HS-5 (cell line): ENCODE measurements at regions not wholly inside any gene's neighbourhood (a gene's known extent, or its start where the extent isn't known, plus 50 kb on each side); places are given as distances from the start of the nearest gene placed in this dataset.
A peak's percentile ranks its signal among the peaks of the same experiment; 100 is the strongest.
"Not testable (repeated sequence)": the region's sequence is repeated elsewhere in the genome, so short reads cannot be mapped to it uniquely, and the experiment has no call there.

Experiments
- DNase-seq: peaks from one replicate; pipeline ENCODE4 v3.0.0-alpha.2; 2012; ENCODE audit warnings: low read depth

DNA sequence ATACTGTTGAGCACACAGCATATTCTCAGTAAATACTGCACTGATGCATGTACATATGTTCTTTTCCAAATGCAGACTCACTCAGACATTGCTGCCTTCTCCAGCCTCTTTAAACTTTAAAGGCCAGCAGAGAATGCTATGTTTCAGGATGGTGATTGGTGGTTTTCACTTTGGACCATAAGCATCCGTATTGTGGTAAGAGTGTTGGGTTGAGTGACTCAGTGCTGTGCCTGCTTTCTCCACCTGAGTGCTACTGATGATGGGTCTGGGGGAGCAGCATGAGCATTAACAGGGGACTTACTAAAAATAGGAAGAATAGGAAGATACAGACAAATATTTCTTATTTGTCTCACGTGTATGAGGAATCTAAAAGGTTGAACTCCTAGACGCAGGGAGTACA, 56.3 kb upstream of the ZNF92 start:
- DNase-seq = no peak

DNA sequence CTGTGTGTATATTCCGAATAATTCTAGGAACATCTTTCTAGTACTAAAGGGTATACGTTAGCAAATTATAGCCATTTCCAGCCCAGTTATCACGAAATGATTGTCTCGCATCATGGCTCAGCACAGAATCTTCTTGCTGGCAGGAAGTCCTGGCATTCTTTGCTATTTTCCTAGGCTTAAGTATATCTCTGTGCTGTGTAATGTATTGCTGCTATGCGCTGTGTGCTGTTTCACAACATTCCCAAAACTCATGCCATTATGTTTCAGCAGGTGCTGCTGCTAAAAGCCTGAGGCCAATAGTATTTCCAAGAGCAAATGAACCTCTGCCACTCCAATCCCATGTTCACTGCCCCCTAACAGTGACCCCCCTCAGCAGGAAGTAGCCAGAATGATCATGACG, 62.9 kb upstream of the ZNF92 start:
- DNase-seq = no peak

DNA sequence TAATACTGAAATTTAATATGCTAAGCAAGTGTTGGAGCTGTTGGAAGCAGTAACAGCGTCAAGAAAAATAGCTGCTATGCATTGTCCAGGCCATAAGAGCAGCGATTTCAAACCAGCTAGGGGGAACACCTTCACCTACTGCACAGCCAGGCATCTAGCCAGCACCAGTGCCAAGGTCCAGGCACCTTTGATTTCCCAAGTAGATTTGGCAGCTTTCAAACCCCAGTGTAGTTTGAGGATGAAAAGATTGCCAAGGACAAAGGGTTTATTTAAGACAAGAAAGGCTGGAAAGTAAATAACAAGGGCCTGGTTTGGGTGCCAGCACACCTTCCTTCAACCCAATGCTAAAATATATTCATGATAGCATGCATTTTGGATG, 65.4 kb upstream of the ZNF92 start:
- DNase-seq = no peak

DNA sequence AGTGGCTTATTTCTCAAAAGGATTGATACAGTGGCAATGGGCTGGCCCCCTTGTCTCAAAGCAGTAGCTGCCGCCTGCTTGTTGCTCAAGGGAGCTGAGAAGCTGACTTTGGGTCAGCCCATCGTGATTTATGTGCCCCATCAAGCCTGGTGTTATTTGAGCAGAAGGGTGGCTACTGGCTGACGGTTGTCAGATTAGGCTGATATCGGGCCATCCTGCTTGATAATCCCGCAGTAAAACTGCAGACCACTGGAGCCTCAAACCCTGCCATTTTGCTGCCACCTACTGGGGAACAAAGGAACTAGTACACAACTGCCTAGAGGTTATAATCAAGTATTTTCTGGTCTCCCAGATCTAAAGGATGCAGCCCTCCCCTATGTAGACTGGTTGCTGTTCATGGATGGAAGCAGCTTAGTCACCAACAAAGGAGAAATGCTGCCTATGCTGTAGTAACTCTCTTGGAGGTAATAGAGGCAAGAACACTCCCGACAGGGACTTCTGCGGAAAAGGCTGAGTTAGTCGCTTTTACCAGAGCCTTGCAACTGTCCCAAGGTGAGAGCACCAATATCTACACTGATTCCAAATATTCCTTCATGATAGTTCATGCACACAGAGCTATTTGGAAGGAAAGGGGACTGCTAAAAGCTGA, 65.9 kb upstream of the ZNF92 start:
- DNase-seq = no peak

DNA sequence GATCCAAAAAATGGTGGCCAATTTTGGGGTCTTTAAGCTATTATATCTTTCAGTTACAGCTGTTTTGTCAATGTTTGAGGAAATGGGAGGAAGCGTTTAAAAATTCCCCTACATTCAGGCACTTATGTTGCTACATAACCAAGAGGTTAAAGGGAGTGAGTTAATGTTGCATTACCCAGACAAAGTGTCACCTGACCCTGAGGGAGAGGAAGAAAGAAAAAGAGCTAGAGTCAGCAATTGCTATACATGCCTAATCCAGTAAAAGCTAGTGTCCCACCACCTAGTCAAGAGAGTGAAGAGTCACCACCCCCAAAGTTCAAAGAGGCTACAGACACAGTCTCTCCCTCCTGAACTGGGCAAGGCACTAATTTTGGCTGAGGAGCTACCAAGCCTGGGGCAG, 69.5 kb upstream of the ZNF92 start:
- no peak for DNase-seq

DNA sequence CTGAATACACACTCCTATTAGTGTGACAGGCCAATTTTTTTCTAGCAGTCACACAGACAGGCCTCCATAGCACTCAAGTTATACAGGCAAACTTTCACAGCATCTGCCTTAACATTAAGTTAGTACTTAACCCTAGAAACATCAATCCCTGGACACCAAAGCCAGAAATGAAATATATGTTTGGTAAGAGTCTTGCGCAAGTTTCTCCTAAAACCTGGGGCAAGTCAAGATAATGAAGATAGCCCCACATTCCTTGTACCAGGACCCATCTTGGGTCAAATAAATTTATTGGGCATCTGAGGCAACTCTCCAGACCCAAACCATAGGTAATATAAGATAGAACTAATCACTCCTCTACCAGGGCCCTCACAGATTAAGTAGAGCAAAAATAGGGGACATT, 70.8 kb upstream of the ZNF92 start:
- no peak for DNase-seq

DNA sequence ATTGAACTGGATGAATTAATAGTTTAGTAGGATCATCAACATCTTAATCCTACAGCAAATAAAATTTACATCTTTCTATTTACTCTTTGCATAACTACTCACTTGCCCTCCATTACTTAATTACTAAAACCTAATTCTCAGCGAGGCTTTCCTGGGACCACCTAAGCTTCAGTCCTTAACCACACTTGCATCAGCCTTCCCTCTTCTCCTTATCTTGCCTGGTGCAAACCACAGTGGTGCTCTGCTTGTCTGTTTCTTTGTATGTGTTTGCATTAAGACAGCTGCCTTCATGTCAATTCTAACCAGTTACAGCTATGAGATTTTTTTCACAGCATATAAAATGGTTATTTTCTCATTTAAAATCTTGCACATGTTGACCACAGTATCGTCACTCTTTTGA, 72.6 kb upstream of the ZNF92 start:
- no peak for DNase-seq

DNA sequence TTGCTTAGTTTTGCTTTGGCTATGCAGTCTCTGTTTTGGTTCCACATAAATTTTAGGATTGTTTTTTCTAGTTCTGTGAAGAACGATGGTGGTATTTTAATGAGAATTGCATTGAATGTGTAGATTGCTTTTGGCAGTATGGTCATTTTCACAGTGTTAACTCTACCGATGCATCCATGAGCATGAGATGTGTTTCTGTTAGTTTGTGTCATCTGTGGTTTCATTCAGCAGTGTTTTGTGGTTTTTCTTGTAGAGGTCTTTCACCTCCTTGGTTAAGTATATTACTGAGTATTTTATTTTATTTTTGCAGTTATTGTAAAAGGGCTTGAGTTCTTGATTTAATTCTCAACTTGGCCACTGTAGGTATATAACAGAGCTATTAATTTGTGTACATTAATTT, 78.2 kb upstream of the ZNF92 start:
- DNase-seq = no peak

DNA sequence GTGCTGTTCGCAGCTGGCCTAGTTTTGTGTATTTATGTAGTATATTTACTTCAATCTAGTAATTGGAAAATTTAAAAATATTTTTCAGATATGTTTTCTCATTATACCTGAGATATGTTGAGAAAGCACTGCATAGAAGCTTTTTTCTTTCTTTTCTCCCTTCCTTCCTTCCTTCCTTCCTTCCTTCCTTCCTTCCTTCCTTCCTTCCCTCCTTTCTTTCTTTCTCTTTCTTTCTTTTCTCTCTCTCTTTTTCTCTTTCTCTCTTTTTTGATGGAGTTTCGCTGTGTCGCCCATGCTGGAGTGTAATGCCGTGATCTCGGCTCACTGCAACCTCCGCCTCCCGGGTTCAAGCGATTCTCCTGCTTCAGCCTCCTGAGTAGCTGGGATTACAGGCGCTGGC, 83.3 kb upstream of the ZNF92 start:
- not testable (repeated sequence) for DNase-seq

DNA sequence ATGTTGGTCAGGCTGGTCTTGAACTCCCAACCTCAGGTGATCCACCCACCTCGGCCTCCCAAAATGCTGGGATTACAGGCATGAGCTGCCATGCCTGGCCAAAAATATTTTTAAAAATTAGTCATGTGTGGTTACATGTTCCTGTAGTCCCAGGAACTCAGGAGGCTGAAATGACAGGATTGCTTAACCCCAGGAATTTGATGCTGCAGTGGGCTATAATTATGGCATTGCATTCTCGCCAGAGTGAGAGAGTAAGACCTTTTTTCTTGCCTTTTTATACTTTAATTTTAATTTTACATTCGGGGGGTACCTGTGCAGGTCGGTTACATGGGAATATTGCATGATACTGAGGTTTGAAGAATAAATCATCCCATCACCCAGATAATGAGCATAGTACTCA, 86.6 kb upstream of the ZNF92 start:
- no peak for DNase-seq

DNA sequence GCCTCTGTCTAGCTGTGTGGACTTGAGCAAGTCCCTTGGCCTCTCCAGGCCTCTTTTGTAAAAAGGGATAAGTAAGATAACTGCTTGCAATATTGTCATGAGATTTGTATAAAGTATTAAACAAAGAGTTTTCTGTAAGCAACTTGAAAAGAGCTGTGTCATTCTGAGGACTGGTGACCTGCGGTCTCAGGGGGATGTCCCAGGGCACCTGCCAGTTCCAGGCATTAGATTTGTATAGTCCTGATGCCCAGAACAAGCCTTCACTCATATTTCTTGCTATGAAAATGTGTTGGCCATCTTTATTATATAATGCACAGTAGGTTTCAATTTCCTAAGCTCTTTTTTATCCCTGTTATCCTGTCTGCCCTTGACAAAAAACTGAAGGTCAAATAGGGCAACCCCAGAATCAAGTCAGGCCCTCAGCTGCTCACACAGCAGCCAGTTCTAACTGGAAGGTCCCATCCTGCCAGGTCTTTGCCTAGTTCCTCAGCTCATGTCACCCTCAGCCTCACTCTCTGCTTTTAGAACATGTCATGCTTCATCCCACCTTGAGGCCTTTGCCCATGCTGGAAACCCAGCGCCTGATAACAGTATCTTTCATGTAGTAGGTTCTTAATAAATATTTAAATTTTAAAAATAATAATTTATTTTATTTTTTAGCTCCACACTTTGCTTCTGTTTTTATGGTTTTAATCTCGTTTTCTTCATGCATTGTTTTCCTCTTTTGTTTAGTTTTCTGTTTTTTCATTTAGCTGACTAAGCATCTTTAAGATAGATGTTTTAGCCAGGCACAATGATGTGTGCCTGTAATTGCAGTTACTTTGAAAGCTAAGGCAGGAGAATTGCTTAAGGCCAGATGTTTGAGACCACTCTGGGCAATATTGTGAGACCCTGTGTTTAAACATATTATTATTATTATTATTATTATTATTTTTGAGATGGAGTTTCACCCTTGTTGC, 87.5 kb upstream of the ZNF92 start:
- DNase-seq = no peak

DNA sequence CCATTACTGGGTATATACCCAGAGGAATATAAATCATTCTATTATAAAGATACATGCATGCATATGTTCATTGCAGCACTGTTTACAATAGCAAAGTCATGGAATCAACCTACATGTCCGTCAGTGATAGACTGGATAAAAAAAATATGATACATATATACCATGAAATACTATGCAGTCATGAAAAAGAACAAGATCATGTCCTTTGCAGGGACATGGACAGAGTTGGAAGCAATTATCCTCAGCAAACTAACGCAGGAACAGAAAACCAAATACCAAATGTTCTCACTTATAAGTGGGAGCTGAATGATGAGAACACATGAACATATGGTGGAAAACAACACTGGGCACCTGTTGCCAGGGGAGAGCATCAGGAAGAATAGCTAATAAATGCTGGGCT, 88.4 kb upstream of the ZNF92 start:
- not testable (repeated sequence) for DNase-seq

DNA sequence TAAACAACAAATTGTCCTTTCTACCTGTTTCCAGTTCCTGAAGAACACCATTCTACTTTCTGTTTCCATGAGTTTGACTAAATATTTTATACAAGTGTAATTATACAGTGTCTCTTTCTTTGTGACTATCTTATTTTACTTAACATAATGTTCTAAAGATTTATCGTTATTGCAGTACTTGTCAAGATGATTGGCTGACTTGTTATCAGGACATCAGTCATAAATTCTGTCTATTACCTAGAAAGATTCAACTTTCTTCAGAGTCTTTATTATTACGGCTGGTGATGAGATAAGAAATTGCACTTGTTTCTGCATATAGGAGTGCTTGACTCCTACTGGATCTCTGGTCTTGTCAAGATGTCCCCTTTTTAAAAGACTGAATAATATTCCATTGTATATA, 93.9 kb upstream of the ZNF92 start:
- DNase-seq = no peak

DNA sequence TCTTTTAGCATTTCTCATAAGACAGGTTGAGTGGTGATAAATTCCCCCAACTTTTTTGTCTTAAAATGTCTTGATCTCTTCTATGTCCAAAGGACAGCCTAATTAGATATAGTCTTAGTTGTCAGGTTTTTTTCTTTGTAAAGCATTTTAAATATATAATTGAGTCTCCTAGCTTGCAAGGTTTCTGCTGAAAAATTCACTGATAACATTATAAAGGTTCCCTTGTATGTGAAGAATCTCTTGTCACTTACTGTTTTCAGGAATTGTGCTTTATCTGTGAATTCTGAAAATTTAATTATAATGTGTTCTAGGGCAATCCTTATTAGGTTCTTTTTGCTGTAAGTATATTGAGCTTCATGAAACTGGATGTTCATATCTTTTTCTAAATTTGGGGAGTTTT, 96.8 kb upstream of the ZNF92 start:
- no peak for DNase-seq

DNA sequence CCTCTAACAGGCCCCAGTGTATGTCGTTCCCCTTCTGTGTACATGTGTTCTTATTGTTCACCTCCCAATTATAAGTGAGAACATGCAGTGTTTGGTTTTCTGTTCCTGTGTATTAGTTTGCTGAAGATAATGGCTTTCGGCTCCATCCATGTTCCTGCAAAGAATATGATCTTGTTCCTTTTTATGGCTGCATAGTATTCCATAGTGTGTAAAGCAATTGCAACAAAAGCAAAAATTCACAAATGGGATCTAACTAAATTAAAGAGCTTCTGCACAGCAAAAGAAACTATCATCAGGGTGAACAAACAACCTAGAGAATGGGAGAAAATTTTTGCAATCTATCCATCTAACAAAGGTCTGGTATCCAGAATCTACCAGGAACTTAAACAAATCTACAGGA, 102.2 kb upstream of the ZNF92 start:
- DNase-seq = not testable (repeated sequence)

DNA sequence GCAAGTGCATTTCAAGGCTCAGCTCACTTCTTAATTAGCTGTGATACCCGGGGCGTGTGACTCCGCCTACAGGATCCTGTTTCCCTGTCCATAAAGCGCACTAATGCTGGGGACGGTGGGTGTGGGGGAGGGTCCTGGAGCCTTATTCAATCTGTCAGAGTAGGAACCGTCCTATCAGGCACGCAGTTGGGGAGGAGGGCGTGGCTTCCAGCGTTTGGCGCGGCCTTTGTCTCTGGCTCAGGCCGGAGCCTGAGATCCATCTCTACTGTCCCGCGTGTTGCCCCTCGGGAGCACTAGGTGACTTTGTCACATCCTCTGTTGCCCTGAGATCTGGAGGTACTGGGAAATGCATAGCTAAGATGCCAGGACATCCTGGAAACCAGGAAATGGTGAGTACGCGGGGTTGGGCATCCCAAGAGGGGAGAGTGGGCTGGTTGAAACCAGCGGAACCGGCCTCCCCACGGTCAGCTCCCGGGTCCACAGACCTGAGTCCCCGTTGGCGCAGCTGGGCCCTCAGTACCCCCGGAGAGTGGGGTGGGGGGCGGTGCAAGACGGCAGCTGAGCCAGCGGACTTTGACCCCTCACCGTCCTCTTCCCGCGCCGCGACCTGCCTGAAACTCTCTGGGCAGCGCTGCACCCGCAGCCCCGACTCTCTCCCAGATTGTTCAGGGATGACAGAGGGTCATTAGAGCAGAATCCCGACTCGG, 104.4 kb upstream of the ZNF92 start:
- peak; percentile 42 for DNase-seq

DNA sequence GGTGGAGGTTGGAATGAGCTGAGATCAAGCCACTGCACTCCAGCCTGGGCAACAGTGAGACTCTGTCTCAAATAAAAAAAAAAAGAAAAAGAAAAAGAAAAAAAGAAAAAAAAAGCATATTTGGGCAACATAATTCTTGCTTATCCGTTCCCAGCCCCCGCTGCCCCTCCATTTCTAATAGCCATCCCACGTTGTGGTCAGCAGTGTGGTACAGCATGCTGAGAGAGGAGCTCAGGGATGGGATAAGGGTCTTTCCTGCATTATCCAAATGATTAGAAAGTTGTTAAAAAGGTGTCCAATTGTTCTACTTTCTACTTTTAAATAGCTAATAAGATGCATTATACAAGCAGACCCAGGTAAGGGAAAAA, 104.9 kb upstream of the ZNF92 start:
- DNase-seq = no peak

DNA sequence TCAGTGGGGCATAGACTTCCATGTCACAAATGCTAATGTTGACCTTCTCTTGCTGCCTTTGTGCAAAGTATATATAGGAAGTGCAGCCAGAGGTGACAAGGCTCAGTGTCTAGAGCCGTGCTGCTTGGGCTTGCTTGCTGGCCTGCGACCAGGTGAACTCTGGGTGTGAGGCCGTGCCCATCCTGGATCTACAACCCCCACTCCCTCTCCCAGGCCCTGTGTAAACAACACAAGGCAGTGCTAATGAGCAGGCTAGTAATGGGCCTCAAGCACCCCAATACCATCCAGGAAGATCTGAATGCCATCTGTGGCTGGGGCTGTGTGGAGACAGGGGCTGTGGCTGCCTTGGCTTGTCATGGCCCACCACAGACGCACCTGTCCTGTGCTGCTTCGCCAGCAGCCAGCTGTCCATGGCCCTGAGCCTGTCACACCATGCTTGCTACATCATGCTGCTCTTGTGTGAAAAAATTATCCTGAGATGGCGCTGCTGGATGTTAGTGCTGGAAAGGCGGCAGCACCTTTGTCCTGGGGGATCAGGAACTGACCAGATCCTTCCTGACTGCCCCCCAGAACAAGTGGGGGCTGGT, 107.6 kb upstream of the ZNF92 start:
- no peak for DNase-seq

DNA sequence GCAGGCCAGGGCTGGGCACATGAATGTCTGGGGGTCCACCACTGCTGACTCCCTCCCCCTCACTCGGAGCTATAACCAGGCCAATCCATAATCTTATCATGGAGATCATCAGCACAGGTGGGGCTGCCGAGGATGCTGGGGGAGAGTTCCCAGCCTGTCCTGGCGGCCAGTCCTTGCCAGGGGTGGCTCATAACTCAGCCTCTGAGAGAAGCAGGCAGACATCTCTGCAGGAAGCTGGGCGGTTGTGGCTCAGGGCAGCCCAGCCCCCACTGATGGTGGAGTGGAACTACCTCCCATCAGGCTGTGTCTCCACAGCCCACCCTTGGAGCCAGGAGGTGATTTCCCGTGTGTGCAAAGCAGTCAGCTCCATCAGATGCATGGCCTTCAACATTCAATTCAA, 109.4 kb upstream of the ZNF92 start:
- DNase-seq = no peak

DNA sequence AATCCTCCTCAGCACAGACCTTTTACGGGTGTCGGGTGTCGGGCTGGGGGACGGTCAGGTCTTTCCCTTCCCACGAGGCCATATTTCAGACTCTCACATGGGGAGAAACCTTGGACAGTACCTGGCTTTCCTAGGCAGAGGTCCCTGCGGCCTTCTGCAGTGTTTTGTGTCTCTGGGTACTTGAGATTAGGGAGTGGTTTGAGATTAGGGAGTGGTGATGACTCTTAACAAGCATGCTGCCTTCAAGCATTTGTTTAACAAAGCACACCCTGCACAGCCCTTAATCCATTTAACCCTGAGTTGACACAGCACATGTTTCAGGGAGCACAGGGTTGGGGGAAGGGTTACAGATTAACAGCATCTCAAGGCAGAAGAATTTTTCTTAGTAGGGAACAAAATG, 113.0 kb upstream of the ZNF92 start:
- DNase-seq = not testable (repeated sequence)

DNA sequence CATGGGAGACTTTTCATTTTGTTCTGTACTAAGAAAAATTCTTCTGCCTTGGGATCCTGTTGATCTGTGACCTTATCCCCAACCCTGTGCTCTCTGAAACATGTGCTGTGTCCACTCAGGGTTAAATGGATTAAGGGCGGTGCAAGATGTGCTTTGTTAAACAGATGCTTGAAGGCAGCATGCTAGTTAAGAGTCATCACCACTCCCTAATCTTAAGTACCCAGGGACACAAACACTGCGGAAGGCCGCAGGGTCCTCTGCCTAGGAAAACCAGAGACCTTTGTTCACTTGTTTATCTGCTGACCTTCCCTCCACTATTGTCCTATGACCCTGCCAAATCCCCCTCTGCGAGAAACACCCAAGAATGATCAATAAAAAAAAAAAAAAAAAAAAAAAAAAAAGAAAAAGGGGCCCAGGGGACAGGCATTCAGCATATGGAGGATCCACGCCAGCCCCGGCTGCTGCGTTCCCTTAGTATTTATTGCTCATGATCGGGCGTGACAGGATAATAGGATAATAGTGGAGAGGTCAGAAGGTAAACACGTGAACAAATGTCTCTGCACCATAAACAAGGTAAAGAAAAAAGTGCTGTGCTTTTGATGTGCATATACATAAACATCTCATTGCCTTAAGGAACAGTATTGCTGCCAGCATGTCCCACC, 113.7 kb upstream of the ZNF92 start:
- DNase-seq = not testable (repeated sequence)

DNA sequence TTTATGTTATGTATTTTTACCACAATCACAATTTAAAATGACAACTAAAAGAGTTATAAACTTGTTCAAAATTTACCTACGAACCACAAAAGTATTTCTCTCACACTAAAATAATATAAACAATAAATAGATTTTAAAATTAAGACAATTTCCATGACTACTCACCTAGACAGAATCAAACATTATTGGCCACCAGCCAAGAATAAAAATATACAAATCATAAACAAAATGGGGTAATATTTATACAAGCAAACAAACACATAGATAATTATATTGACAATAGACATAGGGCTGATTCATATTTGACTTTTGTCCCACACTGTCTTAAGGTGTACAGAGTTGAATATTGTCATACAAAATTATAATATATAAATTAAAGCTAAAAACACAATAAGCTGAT, 119.6 kb upstream of the ZNF92 start:
- DNase-seq = no peak
